Fibroblast of lung (primary cell): ENCODE measurements at regions not wholly inside any gene's neighbourhood (a gene's known extent, or its start where the extent isn't known, plus 50 kb on each side); places are given as distances from the start of the nearest gene placed in this dataset.

Experiments used
- DNase-seq, 2 donors: peaks; one replicate each; pipeline versions ENCODE4 v3.0.0 to v3.0.0-alpha.2; 2010; ENCODE audit warnings: low read depth in 2 of 2
- H2AFZ ChIP-seq: 2 replicates; pipeline ENCODE4 v1.5.1; 2012; ENCODE audit warnings: low read length, control low read depth, inconsistent platforms
- H3K27ac ChIP-seq: 2 replicates; pipeline ENCODE4 v1.5.1; 2011; ENCODE audit warnings: low read length, control low read depth; ENCODE audit not compliant: insufficient read depth
- H3K27me3 ChIP-seq: 2 replicates; pipeline ENCODE4 v1.5.1; 2011; ENCODE audit warnings: mild to moderate bottlenecking, low read length; ENCODE audit not compliant: control insufficient read depth, insufficient read depth
- H3K36me3 ChIP-seq: 2 replicates; pipeline ENCODE4 v1.5.1; 2011; ENCODE audit warnings: low read length; ENCODE audit not compliant: control insufficient read depth, insufficient read depth
- H3K4me1 ChIP-seq: 2 replicates; pipeline ENCODE4 v1.5.1; 2011; ENCODE audit warnings: low read length; ENCODE audit not compliant: control insufficient read depth, insufficient read depth; ENCODE audit errors: extremely low read depth
- H3K4me2 ChIP-seq: 2 replicates; pipeline ENCODE4 v1.5.1; 2011; ENCODE audit warnings: low read length, control low read depth; ENCODE audit not compliant: insufficient read depth; ENCODE audit errors: extremely low read depth
- H3K4me3 ChIP-seq, 4 experiments: fragments of 200-600 bp in 1 of 4; sonication (generic) in 1 of 4; replicated peaks in 1 of 4; 2 replicates each; pipeline ENCODE4 v1.5.1; 2011 to 2016; ENCODE audit warnings: low read length in 4 of 4, low read depth in 3 of 4, mild to moderate bottlenecking in 3 of 4, control low read depth in 2 of 4, inconsistent platforms in 1 of 4, mixed read lengths in 1 of 4; ENCODE audit not compliant: insufficient read depth in 1 of 4; ENCODE audit errors: control extremely low read depth in 1 of 4
- H3K79me2 ChIP-seq: 2 replicates; pipeline ENCODE4 v1.5.1; 2012; ENCODE audit warnings: mild to moderate bottlenecking, low read length, inconsistent platforms; ENCODE audit not compliant: control insufficient read depth, insufficient read depth
- H3K9ac ChIP-seq: 2 replicates; pipeline ENCODE4 v1.5.1; 2011; ENCODE audit warnings: mild to moderate bottlenecking, low read length, control low read depth; ENCODE audit not compliant: insufficient read depth
- H3K9me3 ChIP-seq: 2 replicates; pipeline ENCODE4 v1.5.1; 2012; ENCODE audit warnings: low read depth, low read length; ENCODE audit not compliant: control insufficient read depth, insufficient read depth
- H4K20me1 ChIP-seq: 2 replicates; pipeline ENCODE4 v1.5.1; 2011; ENCODE audit warnings: low read length; ENCODE audit not compliant: control insufficient read depth, insufficient read depth; ENCODE audit errors: extremely low read depth
- EZH2 ChIP-seq: IDR thresholded peaks from 2 replicates; pipeline ENCODE4 v1.5.1; 2012; ENCODE audit warnings: low read length, control low read depth, mild to moderate bottlenecking; ENCODE audit errors: missing control alignments
- TF ChIP-seq, protein P1 (sequence below), 2 donors: IDR thresholded peaks in 1 of 2; conservative IDR thresholded peaks in 1 of 2; 1 replicate in 1 of 2; 2 replicates in 1 of 2; pipeline ENCODE4 v1.5.1; 2011 to 2012; ENCODE audit warnings: low read length in 2 of 2, control low read depth in 1 of 2, inconsistent platforms in 1 of 2, low read depth in 1 of 2, mild to moderate bottlenecking in 1 of 2

GRCh38 chr5:126364206-126364902 lies 58.9 kb upstream of the GRAMD2B start:
- Histone ChIP-seq H4K20me1 (no peaks in the 10 kb centered on the region), H3K27ac (no peak overlapping the region), H3K4me3 (no peak overlapping the region), H2AFZ (peak overlapping the region; percentile 50), H3K36me3 (no peaks in the 10 kb centered on the region), H3K27me3 (no peaks in the 10 kb centered on the region), H3K4me2 (no peak overlapping the region), H3K9me3 (no peaks in the 10 kb centered on the region), H3K4me1 (peaks cover 3% of the 10 kb centered on the region), H3K9ac (no peak overlapping the region), H3K79me2 (no peaks in the 10 kb centered on the region)
- TF ChIP-seq EZH2, result no peak
- TF ChIP-seq, protein P1, sequence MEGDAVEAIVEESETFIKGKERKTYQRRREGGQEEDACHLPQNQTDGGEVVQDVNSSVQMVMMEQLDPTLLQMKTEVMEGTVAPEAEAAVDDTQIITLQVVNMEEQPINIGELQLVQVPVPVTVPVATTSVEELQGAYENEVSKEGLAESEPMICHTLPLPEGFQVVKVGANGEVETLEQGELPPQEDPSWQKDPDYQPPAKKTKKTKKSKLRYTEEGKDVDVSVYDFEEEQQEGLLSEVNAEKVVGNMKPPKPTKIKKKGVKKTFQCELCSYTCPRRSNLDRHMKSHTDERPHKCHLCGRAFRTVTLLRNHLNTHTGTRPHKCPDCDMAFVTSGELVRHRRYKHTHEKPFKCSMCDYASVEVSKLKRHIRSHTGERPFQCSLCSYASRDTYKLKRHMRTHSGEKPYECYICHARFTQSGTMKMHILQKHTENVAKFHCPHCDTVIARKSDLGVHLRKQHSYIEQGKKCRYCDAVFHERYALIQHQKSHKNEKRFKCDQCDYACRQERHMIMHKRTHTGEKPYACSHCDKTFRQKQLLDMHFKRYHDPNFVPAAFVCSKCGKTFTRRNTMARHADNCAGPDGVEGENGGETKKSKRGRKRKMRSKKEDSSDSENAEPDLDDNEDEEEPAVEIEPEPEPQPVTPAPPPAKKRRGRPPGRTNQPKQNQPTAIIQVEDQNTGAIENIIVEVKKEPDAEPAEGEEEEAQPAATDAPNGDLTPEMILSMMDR (conservative IDR thresholded peaks at IDR 0.05 in 1 of 2, IDR thresholded peaks at IDR 0.05 in 1 of 2; ENCODE audit: low read depth in 1 of 2, low read length in 2 of 2), result no peak
- DNase-seq, result no peak

GRCh38 chr5:126365446-126366198 lies 57.6 kb upstream of the GRAMD2B start:
- H3K27me3 ChIP-seq, result no peaks in the 10 kb centered on the region
- no peak overlapping the region for H2AFZ ChIP-seq
- DNase-seq, result peak in 1 of 2 donors; percentile 79
- peaks cover 3% of the 10 kb centered on the region for H3K4me1 ChIP-seq
- TF ChIP-seq EZH2, result no peak
- TF ChIP-seq, protein P1 (conservative IDR thresholded peaks at IDR 0.05 in 1 of 2, IDR thresholded peaks at IDR 0.05 in 1 of 2; ENCODE audit: low read depth in 1 of 2, low read length in 2 of 2), result no peak
- H3K79me2 ChIP-seq, result no peaks in the 10 kb centered on the region
- no peak overlapping the region for H3K27ac ChIP-seq
- no peak overlapping the region for H3K9ac ChIP-seq
- H3K4me3 ChIP-seq, result no peak overlapping the region
- no peaks in the 10 kb centered on the region for H3K9me3 ChIP-seq
- H3K4me2 ChIP-seq, result no peak overlapping the region
- H4K20me1 ChIP-seq, result no peaks in the 10 kb centered on the region
- no peaks in the 10 kb centered on the region for H3K36me3 ChIP-seq

DNA sequence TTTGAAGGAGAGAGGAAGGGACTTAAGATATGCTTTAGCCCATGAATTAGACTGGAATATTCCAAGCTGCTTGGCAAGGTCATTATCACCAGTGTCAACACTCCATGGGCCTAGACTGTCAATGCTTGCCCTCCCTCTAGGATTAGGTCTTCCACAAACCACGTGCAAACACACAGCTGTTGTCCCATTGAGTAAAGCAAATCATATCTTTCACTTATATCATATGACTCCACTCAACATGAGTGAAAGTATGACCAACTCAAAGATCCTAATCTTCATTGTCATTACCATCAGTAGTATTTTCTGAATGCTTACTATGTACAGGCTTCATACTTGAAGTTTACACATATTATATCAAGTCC lies 57.0 kb upstream of the GRAMD2B start:
- Histone ChIP-seq H3K27me3 (no peaks in the 10 kb centered on the region), H3K4me3 (no peak overlapping the region), H4K20me1 (no peaks in the 10 kb centered on the region), H3K9ac (no peak overlapping the region), H3K4me2 (no peak overlapping the region), H3K79me2 (no peaks in the 10 kb centered on the region), H3K36me3 (no peaks in the 10 kb centered on the region), H3K27ac (no peak overlapping the region), H3K4me1 (peaks cover 3% of the 10 kb centered on the region), H3K9me3 (no peaks in the 10 kb centered on the region), H2AFZ (no peak overlapping the region)
- no peak for TF ChIP-seq EZH2
- TF ChIP-seq, protein P1 (conservative IDR thresholded peaks at IDR 0.05 in 1 of 2, IDR thresholded peaks at IDR 0.05 in 1 of 2; ENCODE audit: low read depth in 1 of 2, low read length in 2 of 2), result no peak
- DNase-seq, result no peak
